Thyroid gland (tissue), 4 donors: ENCODE measurements at regions not wholly inside any gene's neighbourhood (a gene's known extent, or its start where the extent isn't known, plus 50 kb on each side); places are given as distances from the start of the nearest gene placed in this dataset.
A peak's percentile ranks its signal among the peaks of the same experiment; 100 is the strongest.

ENCODE experiments used
- DNase-seq, 2 donors: peaks; one replicate each; pipeline ENCODE4 v3.0.0-alpha.2; 2019
- H3K27ac ChIP-seq, 3 donors: fragments of 200-600 bp; sonication (generic); 1 replicate in 2 of 3; 2 replicates in 1 of 3; pipeline ENCODE4 v1.5.1; 2016 to 2019; ENCODE audit warnings: mild to moderate bottlenecking in 1 of 3, moderate library complexity in 1 of 3
- H3K27me3 ChIP-seq: fragments of 200-600 bp; sonication (generic); one replicate; pipeline ENCODE4 v1.5.1; 2019
- H3K36me3 ChIP-seq, 2 donors: fragments of 200-600 bp; sonication (generic); one replicate each; pipeline ENCODE4 v1.5.1; 2016 to 2019
- H3K4me1 ChIP-seq, 2 donors: fragments of 200-600 bp; sonication (generic); one replicate each; pipeline ENCODE4 v1.5.1; 2017 to 2019
- H3K4me3 ChIP-seq, 3 donors: fragments of 200-600 bp; sonication (generic); replicated peaks in 1 of 3; 1 replicate in 2 of 3; 2 replicates in 1 of 3; pipeline ENCODE4 v1.5.1; 2016; ENCODE audit warnings: mild to moderate bottlenecking in 1 of 3
- H3K9me3 ChIP-seq: fragments of 200-600 bp; sonication (generic); one replicate; pipeline ENCODE4 v1.5.1; 2017
- POLR2A ChIP-seq, 2 donors: fragments of 450-650 bp; IDR thresholded peaks; one replicate each; pipeline ENCODE4 v1.6.1; 2017; ENCODE audit warnings: antibody characterized with exemption in 2 of 2, mild to moderate bottlenecking in 2 of 2, moderate library complexity in 1 of 2
- WGBS, 2 donors: methylation state at CpG; one replicate each; pipeline ENCODE4 v1.1.5; 2017; 5-methylcytosine and 5-hydroxymethylcytosine counted together
- intact Hi-C: fragments of 100-400 bp; cut with DNase I; formaldehyde crosslinking; loops from one replicate; pipeline ENCODE4 v1.15.1; 2023
- TF ChIP-seq, protein P1 (sequence below), 6 experiments: fragments of 200-600 bp in 3 of 6; fragments of 450-650 bp in 3 of 6; sonication (generic) in 3 of 6; IDR thresholded peaks; one replicate each; pipeline ENCODE4 v1.5.1; 2016 to 2019; ENCODE audit warnings: antibody characterized with exemption in 6 of 6, mild to moderate bottlenecking in 2 of 6, inconsistent platforms in 1 of 6, moderate library complexity in 1 of 6

GRCh38 chr9:18245911-18246310, 228.0 kb upstream of the ADAMTSL1 start:
- Histone ChIP-seq H3K27ac (no peak overlapping the region), H3K9me3 (no peaks in the 10 kb centered on the region), H3K4me1 (no peaks in the 10 kb centered on the region), H3K36me3 (no peaks in the 10 kb centered on the region), H3K27me3 (no peaks in the 10 kb centered on the region), H3K4me3 (no peak overlapping the region)
- DNase-seq = no peak
- intact Hi-C loops = no loop called here
- 89 to 93% methylated on average over 4 of the region's 4 CpGs for WGBS, 2 donors
- no peak for TF ChIP-seq POLR2A (IDR thresholded peaks at IDR 0.05)
- TF ChIP-seq, protein P1, sequence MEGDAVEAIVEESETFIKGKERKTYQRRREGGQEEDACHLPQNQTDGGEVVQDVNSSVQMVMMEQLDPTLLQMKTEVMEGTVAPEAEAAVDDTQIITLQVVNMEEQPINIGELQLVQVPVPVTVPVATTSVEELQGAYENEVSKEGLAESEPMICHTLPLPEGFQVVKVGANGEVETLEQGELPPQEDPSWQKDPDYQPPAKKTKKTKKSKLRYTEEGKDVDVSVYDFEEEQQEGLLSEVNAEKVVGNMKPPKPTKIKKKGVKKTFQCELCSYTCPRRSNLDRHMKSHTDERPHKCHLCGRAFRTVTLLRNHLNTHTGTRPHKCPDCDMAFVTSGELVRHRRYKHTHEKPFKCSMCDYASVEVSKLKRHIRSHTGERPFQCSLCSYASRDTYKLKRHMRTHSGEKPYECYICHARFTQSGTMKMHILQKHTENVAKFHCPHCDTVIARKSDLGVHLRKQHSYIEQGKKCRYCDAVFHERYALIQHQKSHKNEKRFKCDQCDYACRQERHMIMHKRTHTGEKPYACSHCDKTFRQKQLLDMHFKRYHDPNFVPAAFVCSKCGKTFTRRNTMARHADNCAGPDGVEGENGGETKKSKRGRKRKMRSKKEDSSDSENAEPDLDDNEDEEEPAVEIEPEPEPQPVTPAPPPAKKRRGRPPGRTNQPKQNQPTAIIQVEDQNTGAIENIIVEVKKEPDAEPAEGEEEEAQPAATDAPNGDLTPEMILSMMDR (IDR thresholded peaks at IDR 0.05) = no peak

DNA sequence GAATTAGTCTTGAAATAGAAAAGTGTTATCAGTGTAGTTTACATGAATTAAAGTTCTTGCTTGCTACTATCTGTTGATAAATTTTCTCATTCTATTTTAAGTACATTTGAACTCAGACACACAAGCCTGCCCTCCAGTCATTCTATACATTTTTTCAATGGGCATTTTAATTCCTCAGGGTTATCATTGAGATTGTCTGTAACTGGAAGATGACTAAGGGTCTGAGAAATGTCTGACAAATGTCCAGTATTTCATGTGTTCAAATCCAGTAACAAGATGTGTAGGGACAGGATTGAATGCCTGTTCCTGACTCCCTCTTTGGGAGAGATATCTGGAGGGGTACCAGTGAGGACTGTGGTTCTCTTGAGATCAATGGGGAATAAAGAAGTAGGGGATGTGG, 223.9 kb upstream of the ADAMTSL1 start:
- Histone ChIP-seq H3K9me3 (no peaks in the 10 kb centered on the region), H3K27me3 (no peaks in the 10 kb centered on the region), H3K4me3 (no peak overlapping the region), H3K27ac (no peak overlapping the region), H3K4me1 (no peaks in the 10 kb centered on the region), H3K36me3 (no peaks in the 10 kb centered on the region)
- no peak for DNase-seq
- intact Hi-C loops = no loop called here
- TF ChIP-seq, protein P1 (IDR thresholded peaks at IDR 0.05) = no peak
- no peak for TF ChIP-seq POLR2A (IDR thresholded peaks at IDR 0.05)

DNA sequence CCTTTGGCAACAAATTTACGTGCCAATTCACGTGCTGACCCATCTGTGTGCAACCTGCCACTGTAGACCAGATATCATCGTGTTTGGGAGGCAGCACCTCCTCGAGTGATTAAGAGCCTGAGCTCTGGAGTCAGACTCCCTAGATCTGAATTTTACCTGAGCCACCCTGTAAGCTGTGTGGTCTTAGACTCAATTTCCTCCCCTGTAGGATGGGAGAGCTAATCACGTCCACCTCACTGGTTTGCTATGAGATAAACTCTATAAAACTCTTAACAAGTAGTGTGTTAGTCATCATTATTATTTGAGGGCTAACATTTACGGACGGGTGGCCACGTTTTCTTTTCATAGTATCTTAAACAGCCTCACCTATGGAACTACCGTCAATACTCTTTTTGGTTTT, 220.0 kb upstream of the ADAMTSL1 start:
- TF ChIP-seq, protein P1 (IDR thresholded peaks at IDR 0.05) = no peak
- TF ChIP-seq POLR2A (IDR thresholded peaks at IDR 0.05) = no peak
- no peak overlapping the region for H3K4me3 ChIP-seq
- no peaks in the 10 kb centered on the region for H3K27me3 ChIP-seq
- DNase-seq = no peak
- no peaks in the 10 kb centered on the region for H3K9me3 ChIP-seq
- H3K36me3 ChIP-seq = no peaks in the 10 kb centered on the region
- intact Hi-C loops = no loop called here
- WGBS, 2 donors = 90 to 92% methylated on average over 9 of the region's 9 CpGs
- no peak overlapping the region for H3K27ac ChIP-seq
- no peaks in the 10 kb centered on the region for H3K4me1 ChIP-seq

DNA sequence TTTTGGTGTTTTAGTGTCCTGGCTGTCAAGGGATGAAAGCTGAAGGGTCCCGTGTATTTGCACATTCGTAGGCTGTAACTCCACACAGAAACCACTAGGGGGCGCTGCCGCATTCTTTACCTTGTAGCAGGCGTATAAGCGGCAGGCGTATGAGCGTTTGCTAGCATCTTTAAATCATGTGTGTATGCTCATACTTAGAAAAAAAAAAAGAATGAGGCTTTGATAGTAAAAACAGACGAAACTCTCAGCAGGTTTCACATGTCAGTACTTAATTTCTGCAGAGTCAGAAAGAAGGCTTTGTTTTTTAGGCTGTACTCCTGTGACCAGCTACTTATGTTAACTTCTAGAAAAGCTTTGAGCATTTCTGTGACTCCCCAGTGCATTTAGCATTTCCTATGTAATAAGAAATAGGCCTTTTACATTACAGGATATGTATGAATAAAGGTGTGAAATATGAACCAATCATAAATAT, 218.8 kb upstream of the ADAMTSL1 start:
- Histone ChIP-seq H3K27ac (no peak overlapping the region), H3K36me3 (no peaks in the 10 kb centered on the region), H3K9me3 (no peaks in the 10 kb centered on the region), H3K4me3 (no peak overlapping the region), H3K27me3 (no peaks in the 10 kb centered on the region), H3K4me1 (peaks cover 3 to 4% of the 10 kb centered on the region in 2 donors)
- 1 to 2% methylated on average over 9 of the region's 9 CpGs for WGBS, 2 donors
- DNase-seq = peak; percentile 74 to 88
- TF ChIP-seq, protein P1 (IDR thresholded peaks at IDR 0.05) = peak; percentile 87 to 97 (median 93)
- TF ChIP-seq POLR2A (IDR thresholded peaks at IDR 0.05) = no peak
- intact Hi-C loops = loop anchor here (5.0 kb wide), 2 partner anchors 187 to 777 kb away; partner anchors contain the start of gene SAXO1

GRCh38 chr9:18255747-18256146, 218.2 kb upstream of the ADAMTSL1 start:
- H3K4me1 ChIP-seq = peaks cover 8% of the 10 kb centered on the region in 2 donors
- 69% methylated on average over 4 of the region's 4 CpGs for WGBS, 2 donors
- no peak overlapping the region for H3K27ac ChIP-seq
- intact Hi-C loops = loop anchor here (5.0 kb wide), 2 partner anchors 187 to 777 kb away; partner anchors contain the start of gene SAXO1
- no peaks in the 10 kb centered on the region for H3K9me3 ChIP-seq
- no peaks in the 10 kb centered on the region for H3K36me3 ChIP-seq
- TF ChIP-seq, protein P1 (IDR thresholded peaks at IDR 0.05) = no peak
- TF ChIP-seq POLR2A (IDR thresholded peaks at IDR 0.05) = no peak
- no peaks in the 10 kb centered on the region for H3K27me3 ChIP-seq
- H3K4me3 ChIP-seq = no peak overlapping the region
- DNase-seq = no peak
